Thoracic aorta (tissue), 2 donors: ENCODE measurements at regions not wholly inside any gene's neighbourhood (a gene's known extent, or its start where the extent isn't known, plus 50 kb on each side); places are given as distances from the start of the nearest gene placed in this dataset.

ENCODE experiments used
- ATAC-seq: fragments of 150-250 bp; one replicate; pipeline ENCODE4 v1.8.0; 2017; ENCODE audit warnings: low read depth; ENCODE audit not compliant: insufficient number of reproducible peaks, low FRiP score
- DNase-seq: peaks from one replicate; pipeline ENCODE4 v3.0.0-alpha.2; 2020; ENCODE audit warnings: low spot score
- H3K27ac ChIP-seq, 2 donors: fragments of 200-600 bp; sonication (generic); 1 replicate in 1 of 2; 2 replicates in 1 of 2; pipeline ENCODE4 v1.5.1; 2016; ENCODE audit warnings: mild to moderate bottlenecking in 2 of 2, moderate library complexity in 2 of 2
- H3K27me3 ChIP-seq: fragments of 200-600 bp; sonication (generic); replicated peaks from 2 replicates; pipeline ENCODE4 v1.6.0; 2016; ENCODE audit warnings: mild to moderate bottlenecking; ENCODE audit not compliant: insufficient read depth
- H3K36me3 ChIP-seq: fragments of 200-600 bp; sonication (generic); one replicate; pipeline ENCODE4 v1.5.1; 2016
- H3K4me1 ChIP-seq, 2 donors: fragments of 200-600 bp; sonication (generic); 1 replicate in 1 of 2; 2 replicates in 1 of 2; pipeline versions ENCODE4 v1.5.1 to v1.6.0; 2016; ENCODE audit warnings: low read depth in 2 of 2, mild to moderate bottlenecking in 1 of 2; ENCODE audit not compliant: control insufficient read depth in 1 of 2
- H3K4me3 ChIP-seq: fragments of 200-600 bp; sonication (generic); 2 replicates; pipeline ENCODE4 v1.5.1; 2016; ENCODE audit warnings: mild to moderate bottlenecking
- H3K9me3 ChIP-seq: fragments of 200-600 bp; sonication (generic); 2 replicates; pipeline ENCODE4 v1.5.1; 2016
- CTCF ChIP-seq: fragments of 200-600 bp; sonication (generic); IDR thresholded peaks from one replicate; pipeline ENCODE4 v1.5.1; 2019; ENCODE audit warnings: antibody characterized with exemption

- Histone ChIP-seq H3K27ac (peak overlapping the region; percentile 3 to 56), H3K36me3 (no peaks in the 10 kb centered on the region), H3K27me3 (no peaks in the 10 kb centered on the region), H3K9me3 (no peaks in the 10 kb centered on the region), H3K4me1 (peaks cover 7 to 13% of the 10 kb centered on the region in 2 donors), H3K4me3 (peak overlapping the region; percentile 62)
- no peak for ATAC-seq
- no peak for DNase-seq
- no peak for TF ChIP-seq CTCF
These were observed 246.0 kb upstream of the SPTLC3 start for GRCh38 chr20:12762725-12763124.

GRCh38 chr20:12763406-12763805, 245.4 kb upstream of the SPTLC3 start:
- H3K27ac ChIP-seq: peak overlapping the region; percentile 3 to 56
- H3K4me3 ChIP-seq: peak overlapping the region; percentile 62

GRCh38 chr20:12764053-12764452, 244.7 kb upstream of the SPTLC3 start:
- no peaks in the 10 kb centered on the region for H3K9me3 ChIP-seq
- peaks cover 7 to 13% of the 10 kb centered on the region in 2 donors for H3K4me1 ChIP-seq
- DNase-seq (no peak), ATAC-seq (no peak)
- peak overlapping the region; percentile 50 for H3K4me3 ChIP-seq
- no peak for TF ChIP-seq CTCF
- peak overlapping the region in 1 of 2 donors; percentile 56 for H3K27ac ChIP-seq
- H3K36me3 ChIP-seq: no peaks in the 10 kb centered on the region
- no peaks in the 10 kb centered on the region for H3K27me3 ChIP-seq

More at GRCh38 chr20:12763406-12763805, 245.4 kb upstream of the SPTLC3 start:
- Histone ChIP-seq H3K9me3 (no peaks in the 10 kb centered on the region), H3K4me1 (peaks cover 7 to 13% of the 10 kb centered on the region in 2 donors), H3K36me3 (no peaks in the 10 kb centered on the region), H3K27me3 (no peaks in the 10 kb centered on the region)
- no peak for ATAC-seq
- TF ChIP-seq CTCF: no peak
- DNase-seq: no peak

- TF ChIP-seq CTCF: no peak
- Histone ChIP-seq H3K27ac (no peak overlapping the region), H3K27me3 (no peaks in the 10 kb centered on the region), H3K9me3 (no peaks in the 10 kb centered on the region), H3K4me3 (no peak overlapping the region), H3K36me3 (no peaks in the 10 kb centered on the region), H3K4me1 (peaks cover 7 to 13% of the 10 kb centered on the region in 2 donors)
- DNase-seq (no peak), ATAC-seq (no peak)
These were observed 243.9 kb upstream of the SPTLC3 start for GRCh38 chr20:12764851-12765250.

GRCh38 chr20:12773936-12774335, 234.8 kb upstream of the SPTLC3 start:
- no peaks in the 10 kb centered on the region for H3K36me3 ChIP-seq
- H3K9me3 ChIP-seq: no peaks in the 10 kb centered on the region
- no peak overlapping the region for H3K27ac ChIP-seq
- DNase-seq (no peak), ATAC-seq (no peak)
- TF ChIP-seq CTCF: no peak
- no peak overlapping the region for H3K4me3 ChIP-seq
- H3K27me3 ChIP-seq: no peaks in the 10 kb centered on the region
- no peaks in the 10 kb centered on the region for H3K4me1 ChIP-seq
